Sciatic nerve (tissue), 2 donors: ENCODE measurements at regions not wholly inside any gene's neighbourhood (a gene's known extent, or its start where the extent isn't known, plus 50 kb on each side); places are given as distances from the start of the nearest gene placed in this dataset.
A peak's percentile ranks its signal among the peaks of the same experiment; 100 is the strongest.

Experiments
- ATAC-seq: fragments of 200-7000 bp; cut with Tn5 transposase; one replicate; pipeline ENCODE4 v1.9.1; 2020; ENCODE audit warnings: mild to moderate bottlenecking, moderate library complexity
- DNase-seq: peaks from one replicate; pipeline ENCODE4 v3.0.0-alpha.2; 2020; ENCODE audit warnings: low spot score
- intact Hi-C: fragments of 100-400 bp; cut with DNase I; formaldehyde crosslinking; loops from one replicate; pipeline ENCODE4 v1.14.2; 2022
- donor health status: DM: no; HTN: no; CAD: no.
- donor health status: DM: no; HTN: no; CAD: no.

- DNase-seq (no peak), ATAC-seq (no peak)
- intact Hi-C loops: no loop called here
These were observed 323.5 kb upstream of the NFE2L3 start for GRCh38 chr7:25828468-25828867.

GRCh38 chr7:25829663-25830062 lies 322.3 kb upstream of the NFE2L3 start:
- intact Hi-C loops: no loop called here
- DNase-seq (no peak), ATAC-seq (no peak)

- DNase-seq (no peak), ATAC-seq (no peak)
- intact Hi-C loops: no loop called here
These were observed 321.8 kb upstream of the NFE2L3 start for GRCh38 chr7:25830215-25830614.

DNA sequence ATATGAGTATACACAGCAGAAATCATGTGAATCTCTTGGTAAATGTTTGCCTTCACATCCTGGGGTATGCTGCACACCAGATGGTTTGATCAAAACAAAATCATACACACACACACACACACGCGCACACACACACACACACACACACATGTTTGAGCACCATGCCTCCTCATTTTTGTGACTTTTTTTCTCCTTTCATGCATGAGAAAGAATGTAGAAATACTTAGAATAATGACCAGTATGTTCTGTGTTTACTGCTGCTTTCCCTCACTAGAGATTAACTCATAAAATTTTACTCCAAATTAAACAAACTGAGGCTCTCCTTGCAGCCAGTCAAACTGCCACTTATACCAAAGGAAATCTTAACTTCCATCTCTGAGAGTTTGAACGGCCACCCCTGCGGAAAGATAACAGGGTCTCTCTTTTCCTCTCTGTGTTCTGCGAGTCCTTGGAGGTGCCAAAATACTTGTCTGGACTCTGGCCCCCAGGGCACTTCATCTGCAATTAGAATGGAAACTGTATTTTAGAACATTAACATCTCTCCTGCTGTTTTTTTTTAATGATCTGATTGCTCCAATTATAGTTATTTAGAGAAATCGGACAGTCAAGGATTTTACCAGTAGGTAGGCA lies 320.8 kb upstream of the NFE2L3 start:
- ATAC-seq (peak; percentile 31), DNase-seq (no peak)
- intact Hi-C loops: no loop called here

DNA sequence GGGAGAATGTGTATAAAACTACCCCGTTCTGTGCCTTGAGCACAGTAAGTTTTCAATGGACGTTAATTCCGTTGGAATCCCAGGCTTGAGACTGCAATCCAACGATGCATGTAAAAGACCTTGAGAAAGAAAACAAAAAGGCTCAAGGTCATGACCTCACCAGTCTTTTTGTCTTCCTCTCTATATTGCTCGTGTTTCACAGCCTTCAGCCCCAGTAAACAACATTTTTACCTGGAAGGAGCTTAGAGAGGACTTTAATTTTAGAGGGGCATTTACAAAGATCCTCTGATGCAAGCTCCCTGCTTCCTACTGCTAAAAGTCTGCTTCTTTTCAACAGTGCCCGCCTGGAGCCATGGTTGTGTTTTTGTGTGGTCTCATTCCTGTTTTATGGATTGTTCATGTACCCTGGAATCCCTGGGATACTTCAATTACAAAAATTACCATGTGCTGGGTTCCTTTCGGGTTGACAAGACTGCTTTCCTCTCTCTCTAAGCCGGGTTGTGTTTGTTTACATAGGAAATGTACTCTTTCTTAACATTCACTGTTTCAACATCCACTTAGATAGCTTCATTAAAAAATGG lies 320.1 kb upstream of the NFE2L3 start:
- no peak for DNase-seq
- peak; percentile 46 for ATAC-seq
- intact Hi-C loops: no loop called here

DNA sequence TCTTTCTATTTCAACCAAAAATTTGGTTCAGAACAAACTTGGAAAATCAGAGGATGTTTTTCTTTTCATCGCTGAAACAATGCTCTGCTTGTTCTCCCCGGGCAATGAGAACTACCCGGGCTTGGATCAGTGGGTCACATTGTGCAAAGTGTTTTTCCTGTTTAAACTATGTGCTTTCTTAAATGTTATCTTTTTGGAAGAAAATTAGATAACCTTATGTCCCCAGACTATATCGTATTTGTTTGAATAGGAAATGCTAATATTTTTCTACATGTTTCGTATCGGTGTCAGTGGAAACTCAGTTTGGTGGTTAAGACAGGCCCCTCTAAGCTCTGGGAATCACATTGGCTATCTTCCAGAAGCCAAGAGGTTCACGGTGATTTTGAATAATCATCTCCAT lies 319.5 kb upstream of the NFE2L3 start:
- ATAC-seq (peak; percentile 88), DNase-seq (no peak)
- intact Hi-C loops: no loop called here

DNA sequence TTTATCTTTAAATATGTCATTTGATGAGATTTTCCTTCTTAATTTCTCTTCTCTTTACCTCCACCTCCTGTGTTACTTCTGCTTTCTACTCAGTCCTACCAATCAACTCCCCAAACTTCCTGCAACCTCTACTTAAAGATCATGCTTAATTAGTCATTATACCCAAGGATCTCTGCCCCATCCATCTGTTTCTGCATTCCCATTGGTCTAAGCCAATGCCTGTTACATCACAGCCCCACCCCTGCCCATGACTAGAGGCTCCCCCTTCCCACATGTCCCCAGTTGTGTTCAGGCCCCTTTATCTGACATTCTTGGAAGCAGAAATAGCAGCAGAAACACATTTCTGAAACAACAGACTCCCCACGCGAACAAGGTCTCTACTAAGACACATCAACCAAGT lies 319.1 kb upstream of the NFE2L3 start:
- DNase-seq (no peak), ATAC-seq (peak; percentile 36)
- intact Hi-C loops: no loop called here

GRCh38 chr7:25834050-25834449 lies 317.9 kb upstream of the NFE2L3 start:
- no peak for ATAC-seq
- DNase-seq: no peak
- intact Hi-C loops: no loop called here

- DNase-seq (no peak), ATAC-seq (no peak)
- intact Hi-C loops: no loop called here
These were observed 316.8 kb upstream of the NFE2L3 start for GRCh38 chr7:25835197-25835596.

DNA sequence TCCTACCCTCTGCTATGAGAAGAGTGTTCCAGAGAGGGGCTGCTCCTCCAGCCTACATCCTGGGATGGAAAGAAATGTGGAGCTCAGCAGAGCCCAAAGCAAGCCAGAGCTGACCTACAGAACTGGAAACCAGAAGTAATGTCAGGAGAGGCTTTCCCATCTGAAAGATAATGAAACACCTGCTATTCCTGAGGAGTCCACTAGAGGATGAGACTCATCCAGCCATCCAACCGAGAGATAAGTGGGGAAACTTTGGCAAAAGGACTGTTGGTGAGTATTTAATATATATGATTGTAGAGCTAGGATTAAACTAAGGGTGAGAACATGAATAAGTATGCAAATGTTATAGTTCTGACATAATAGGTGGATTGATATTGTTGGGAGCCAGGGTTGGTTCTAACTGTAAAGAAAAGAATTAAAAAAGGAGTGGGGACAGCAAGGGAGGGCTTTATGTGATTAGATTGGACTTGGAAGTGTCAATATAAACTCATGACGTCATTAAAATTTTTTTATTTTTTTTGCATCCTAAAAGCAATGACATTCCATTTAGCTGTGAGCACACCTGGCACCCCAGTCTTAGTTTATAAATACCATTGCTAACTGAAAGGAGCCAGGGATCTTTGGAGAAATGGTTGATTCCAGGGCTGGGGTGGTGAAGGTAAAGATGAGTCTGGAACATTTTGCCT lies 312.8 kb upstream of the NFE2L3 start:
- DNase-seq (no peak), ATAC-seq (no peak)
- intact Hi-C loops: no loop called here

GRCh38 chr7:25840209-25840792 lies 311.7 kb upstream of the NFE2L3 start:
- DNase-seq (no peak), ATAC-seq (no peak)
- intact Hi-C loops: no loop called here

- intact Hi-C loops: no loop called here
- ATAC-seq (no peak), DNase-seq (no peak)
These were observed 310.4 kb upstream of the NFE2L3 start for GRCh38 chr7:25841575-25841974.

DNA sequence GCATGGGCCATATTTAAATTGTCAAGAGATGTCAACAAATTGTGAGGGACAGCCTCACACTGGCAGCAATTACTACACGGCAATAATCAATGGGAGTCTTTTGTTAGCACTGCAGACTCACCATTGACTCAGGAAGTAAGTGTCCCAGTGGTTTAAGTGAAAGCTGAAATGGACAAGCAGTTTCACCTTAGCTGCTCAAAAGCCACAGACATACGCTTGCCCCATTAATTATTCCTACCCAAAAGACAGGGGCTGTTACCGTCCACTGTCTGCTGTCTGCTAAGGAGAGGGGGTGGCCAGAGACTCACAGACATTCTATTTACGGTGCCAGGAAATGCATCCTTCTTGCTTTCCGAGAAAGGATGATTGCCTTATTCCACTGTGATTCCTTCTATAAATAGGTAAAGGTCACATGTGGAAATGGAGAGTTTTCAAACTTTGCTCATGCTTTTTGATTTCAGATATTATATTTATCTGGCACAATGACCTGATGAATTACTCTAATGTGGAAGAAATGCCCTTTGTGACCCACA lies 309.7 kb upstream of the NFE2L3 start:
- intact Hi-C loops: no loop called here
- ATAC-seq (no peak), DNase-seq (no peak)

GRCh38 chr7:25843467-25843866 lies 308.5 kb upstream of the NFE2L3 start:
- DNase-seq (no peak), ATAC-seq (no peak)
- intact Hi-C loops: no loop called here

DNA sequence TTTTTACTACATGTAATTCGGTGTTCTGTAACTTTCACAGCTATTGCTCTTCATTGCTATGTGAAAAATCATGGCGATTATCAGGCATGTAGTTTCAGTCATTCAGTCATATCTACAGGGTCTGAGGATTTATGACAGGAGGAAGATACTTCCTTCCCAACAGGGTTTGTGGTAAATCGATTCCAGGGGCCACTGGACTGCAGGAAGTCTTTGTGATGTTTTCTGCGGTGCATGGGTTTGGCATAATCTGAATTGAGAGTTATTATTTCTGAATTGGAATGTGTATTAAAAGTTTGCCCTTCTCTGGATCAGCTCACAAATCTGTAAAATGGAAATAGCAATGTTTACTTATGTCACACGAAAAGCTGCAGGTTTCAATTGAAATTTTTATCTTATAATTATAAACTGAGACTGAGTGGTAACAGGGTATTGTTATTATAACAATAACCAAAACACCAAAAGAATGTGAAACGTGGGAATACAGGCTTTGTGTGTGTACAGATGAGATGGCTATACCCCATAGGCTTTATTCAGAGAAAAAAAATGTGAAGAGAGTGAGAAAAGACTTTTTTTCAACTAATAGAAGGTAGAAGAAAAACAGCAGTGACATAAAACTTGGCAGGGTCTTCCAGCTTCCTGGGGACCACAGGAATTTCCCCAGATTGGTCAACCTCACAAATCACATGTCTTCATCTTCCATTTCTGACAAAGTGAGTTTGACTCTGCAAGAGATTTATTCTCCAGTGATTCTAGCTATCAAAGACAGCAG lies 307.7 kb upstream of the NFE2L3 start:
- intact Hi-C loops: no loop called here
- ATAC-seq: no peak

GRCh38 chr7:25845464-25845863 lies 306.5 kb upstream of the NFE2L3 start:
- DNase-seq (no peak), ATAC-seq (no peak)
- intact Hi-C loops: no loop called here

More for the DNA sequence above, 307.7 kb upstream of the NFE2L3 start:
- no peak for DNase-seq

- intact Hi-C loops: no loop called here
- peak; percentile 87 for DNase-seq
- ATAC-seq: peak; percentile 68
These were observed 305.3 kb upstream of the NFE2L3 start for GRCh38 chr7:25846722-25847121.

- no peak for ATAC-seq
These were observed 304.5 kb upstream of the NFE2L3 start for GRCh38 chr7:25847336-25848070.

More at GRCh38 chr7:25847336-25848070, 304.5 kb upstream of the NFE2L3 start:
- intact Hi-C loops: no loop called here
- DNase-seq: no peak
